Caco-2 (cell line): ENCODE measurements at regions not wholly inside any gene's neighbourhood (a gene's known extent, or its start where the extent isn't known, plus 50 kb on each side); places are given as distances from the start of the nearest gene placed in this dataset.

Source experiments
- BruUV-seq: library from RNA; stranded (reverse); fragments of 400-500 nt; replicated peaks from 2 replicates; lab custom pipeline; 2021; lab: Mats Ljungman, UMichigan
- CTCF ChIA-PET: fragments of 300-600 bp; sonication (Branson Sonifier 250); formaldehyde crosslinking; loops from one replicate; lab custom pipeline; 2022; ENCODE audit warnings: antibody characterized with exemption; lab: Charles Lee
- POLR2A ChIA-PET: fragments of 300-600 bp; sonication (Branson Sonifier 250); formaldehyde crosslinking; loops from one replicate; lab custom pipeline; 2022; ENCODE audit warnings: antibody characterized with exemption; lab: Charles Lee
- DNase-seq, 2 experiments: peaks; one replicate each; pipeline versions ENCODE4 v3.0.0 to v3.0.0-alpha.2; 2020 to 2022
- H3K27me3 ChIP-seq: replicated peaks from 2 replicates; pipeline ENCODE4 v1.6.0; 2011; ENCODE audit warnings: low read length; ENCODE audit not compliant: control insufficient read depth, insufficient read depth
- H3K36me3 ChIP-seq: 2 replicates; pipeline ENCODE4 v1.5.1; 2011; ENCODE audit warnings: low read length; ENCODE audit not compliant: control insufficient read depth, insufficient read depth
- H3K4me1 ChIP-seq: fragments of 250-450 bp; sonication (Bioruptor Pico); 2 replicates; pipeline ENCODE4 v1.5.1; 2020; ENCODE audit warnings: mild to moderate bottlenecking
- H3K4me3 ChIP-seq: 2 replicates; pipeline ENCODE4 v1.5.1; 2011; ENCODE audit warnings: low read depth, mild to moderate bottlenecking, control low read depth, low read length
- H3K9me3 ChIP-seq: fragments of 250-450 bp; sonication (Bioruptor Pico); 2 replicates; pipeline ENCODE4 v1.5.1; 2020; ENCODE audit warnings: mild to moderate bottlenecking, moderate library complexity
- H3K27ac Mint-ChIP-seq: one replicate; pipeline ENCODE4 v1.8.0; 2022; ENCODE audit warnings: mixed read lengths; ENCODE audit not compliant: unreplicated experiment
- H3K27me3 Mint-ChIP-seq: one replicate; pipeline ENCODE4 v1.8.0; 2022; ENCODE audit warnings: mixed read lengths; ENCODE audit not compliant: insufficient read depth, unreplicated experiment
- H3K36me3 Mint-ChIP-seq: one replicate; pipeline ENCODE4 v1.8.0; 2022; ENCODE audit warnings: mild to moderate bottlenecking, mixed read lengths; ENCODE audit not compliant: insufficient read depth, unreplicated experiment
- H3K4me1 Mint-ChIP-seq: one replicate; pipeline ENCODE4 v1.8.0; 2022; ENCODE audit warnings: low read depth, mixed read lengths; ENCODE audit not compliant: unreplicated experiment
- H3K4me3 Mint-ChIP-seq: one replicate; pipeline ENCODE4 v1.8.0; 2022; ENCODE audit warnings: mild to moderate bottlenecking, moderate library complexity, mixed read lengths; ENCODE audit not compliant: unreplicated experiment
- H3K9me3 Mint-ChIP-seq: one replicate; pipeline ENCODE4 v1.8.0; 2022; ENCODE audit warnings: mixed read lengths; ENCODE audit not compliant: unreplicated experiment
- CTCF ChIP-seq, 2 experiments: fragments of 200-600 bp in 1 of 2; IDR thresholded peaks; 1 replicate in 1 of 2; 2 replicates in 1 of 2; pipeline versions ENCODE4 v1.5.1 to v1.8.0; 2011 to 2022; ENCODE audit warnings: antibody characterized with exemption in 1 of 2, control low read depth in 1 of 2, inconsistent platforms in 1 of 2, low read depth in 1 of 2, low read length in 1 of 2, mild to moderate bottlenecking in 1 of 2, moderate library complexity in 1 of 2; ENCODE audit not compliant: insufficient read depth in 1 of 2, severe bottlenecking in 1 of 2, unreplicated experiment in 1 of 2
- intact Hi-C: fragments of 100-400 bp; cut with micrococcal nuclease; formaldehyde crosslinking; loops from one replicate; pipeline ENCODE4 v1.10.0; 2022; ENCODE audit not compliant: unreplicated experiment

- no peaks in the 10 kb centered on the region for H3K36me3 Mint-ChIP-seq
- no TSS peak for BruUV-seq
- no peaks in the 10 kb centered on the region for H3K4me1 Mint-ChIP-seq
- Histone ChIP-seq H3K36me3 (no peaks in the 10 kb centered on the region), H3K4me1 (no peaks in the 10 kb centered on the region), H3K9me3 (no peaks in the 10 kb centered on the region), H3K27me3 (no peaks in the 10 kb centered on the region; the same call in 1 of the 2 replicates), H3K4me3 (no peak overlapping the region)
- H3K27ac Mint-ChIP-seq: no peak overlapping the region
- ChIA-PET CTCF (no interaction called here), POLR2A (no interaction called here)
- no peaks in the 10 kb centered on the region for H3K9me3 Mint-ChIP-seq
- H3K27me3 Mint-ChIP-seq: no peaks in the 10 kb centered on the region
- no peak overlapping the region for H3K4me3 Mint-ChIP-seq
- intact Hi-C loops: no loop called here
- no peak for DNase-seq
- no peak for TF ChIP-seq CTCF (IDR thresholded peaks at IDR 0.05; ENCODE audit: insufficient read depth in 1 of 2, low read depth in 1 of 2, low read length in 1 of 2, severe bottlenecking in 1 of 2, unreplicated experiment in 1 of 2)
Observed at GRCh38 chr7:48992816-48993215, 68.5 kb downstream of the CDC14C start.

- no peak overlapping the region for H3K4me3 ChIP-seq
- TF ChIP-seq CTCF (IDR thresholded peaks at IDR 0.05; ENCODE audit: insufficient read depth in 1 of 2, low read depth in 1 of 2, low read length in 1 of 2, severe bottlenecking in 1 of 2, unreplicated experiment in 1 of 2): peak; percentile 60 to 70
- H3K36me3 ChIP-seq: no peaks in the 10 kb centered on the region
- no peak overlapping the region for H3K4me3 Mint-ChIP-seq
- DNase-seq: peak; percentile 56 to 64
- ChIA-PET CTCF (interaction anchor here (0.7 to 1.3 kb wide), 6 partner anchors 161 to 851 kb away, joined by 3 to 6 read pairs (median 3); no protein-coding TSS in a partner anchor), POLR2A (no interaction called here)
- peaks cover 5% of the 10 kb centered on the region for H3K9me3 Mint-ChIP-seq
- H3K27me3 Mint-ChIP-seq: no peaks in the 10 kb centered on the region
- H3K9me3 ChIP-seq: no peaks in the 10 kb centered on the region
- no peaks in the 10 kb centered on the region for H3K27me3 ChIP-seq
- H3K4me1 ChIP-seq: no peaks in the 10 kb centered on the region
- BruUV-seq: no TSS peak
- H3K4me1 Mint-ChIP-seq: no peaks in the 10 kb centered on the region
- intact Hi-C loops: loop anchor here (1.0 kb wide), 4 partner anchors 165 to 851 kb away; no protein-coding TSS in a partner anchor
- H3K27ac Mint-ChIP-seq: no peak overlapping the region
- no peaks in the 10 kb centered on the region for H3K36me3 Mint-ChIP-seq
Observed at GRCh38 chr7:49001610-49002033, 77.3 kb downstream of the CDC14C start.

GRCh38 chr7:49010717-49011116 lies 86.4 kb downstream of the CDC14C start:
- no peak for TF ChIP-seq CTCF (IDR thresholded peaks at IDR 0.05; ENCODE audit: insufficient read depth in 1 of 2, low read depth in 1 of 2, low read length in 1 of 2, severe bottlenecking in 1 of 2, unreplicated experiment in 1 of 2)
- H3K4me1 Mint-ChIP-seq: no peaks in the 10 kb centered on the region
- no peaks in the 10 kb centered on the region for H3K36me3 Mint-ChIP-seq
- Histone ChIP-seq H3K9me3 (peaks cover 11% of the 10 kb centered on the region), H3K36me3 (no peaks in the 10 kb centered on the region), H3K4me1 (no peaks in the 10 kb centered on the region), H3K4me3 (no peak overlapping the region), H3K27me3 (no peaks in the 10 kb centered on the region)
- no peak for DNase-seq
- H3K9me3 Mint-ChIP-seq: peaks cover 57% of the 10 kb centered on the region
- no peaks in the 10 kb centered on the region for H3K27me3 Mint-ChIP-seq
- no peak overlapping the region for H3K4me3 Mint-ChIP-seq
- CTCF ChIA-PET: no interaction called here
- BruUV-seq: no TSS peak
- H3K27ac Mint-ChIP-seq: no peak overlapping the region
- POLR2A ChIA-PET: no interaction called here
- intact Hi-C loops: no loop called here
